IMR-90 (cell line): ENCODE measurements at regions not wholly inside any gene's neighbourhood (a gene's known extent, or its start where the extent isn't known, plus 50 kb on each side); places are given as distances from the start of the nearest gene placed in this dataset.

Experiments used
- ATAC-seq: fragments of 200-7000 bp; cut with Tn5 transposase; 2 replicates; pipeline ENCODE4 v1.9.1; 2020; ENCODE audit warnings: low read depth, mild to moderate bottlenecking, moderate library complexity
- BruUV-seq: library from RNA; stranded (reverse); fragments of 400-500 nt; replicated peaks from 2 replicates; lab custom pipeline; 2021; lab: Mats Ljungman, UMichigan
- CTCF ChIA-PET: fragments of 300-600 bp; formaldehyde crosslinking; extraction: SDS; loops from one replicate; lab custom pipeline; 2021; ENCODE audit warnings: antibody characterized with exemption; lab: Yijun Ruan, JAX
- POLR2A ChIA-PET: fragments of 300-600 bp; sonication (Branson Sonifier 250); formaldehyde crosslinking; loops from one replicate; lab custom pipeline; 2022; ENCODE audit warnings: antibody characterized with exemption; ENCODE audit not compliant: unreplicated experiment; lab: Charles Lee
- DNase-seq: peaks from one replicate; pipeline ENCODE4 v3.0.0; 2013
- H2AFZ ChIP-seq: replicated peaks from 2 replicates; pipeline ENCODE3; 2013; ENCODE audit warnings: low read length, mild to moderate bottlenecking; ENCODE audit not compliant: poor library complexity
- H2AK5ac ChIP-seq: 2 replicates; pipeline ENCODE4 v1.6.1; 2013; ENCODE audit warnings: low read depth, low read length, inconsistent platforms
- H2AK9ac ChIP-seq: replicated peaks from 2 replicates; pipeline ENCODE3; 2013; ENCODE audit warnings: mild to moderate bottlenecking, low read depth, low read length, moderate library complexity; ENCODE audit not compliant: poor library complexity
- H2BK120ac ChIP-seq: 2 replicates; pipeline ENCODE4 v1.6.1; 2013; ENCODE audit warnings: low read depth, low read length, inconsistent platforms
- H2BK15ac ChIP-seq: 3 replicates; pipeline ENCODE4 v1.6.1; 2013; ENCODE audit warnings: low read depth, low read length, inconsistent platforms
- H2BK20ac ChIP-seq: 2 replicates; pipeline ENCODE4 v1.6.1; 2013; ENCODE audit warnings: low read depth, mild to moderate bottlenecking, inconsistent platforms, low read length, moderate library complexity
- H2BK5ac ChIP-seq: 2 replicates; pipeline ENCODE4 v1.6.1; 2013; ENCODE audit warnings: mild to moderate bottlenecking, low read depth, low read length, inconsistent platforms; ENCODE audit not compliant: poor library complexity, severe bottlenecking
- H3K14ac ChIP-seq: replicated peaks from 2 replicates; pipeline ENCODE4 v1.6.1; 2013; ENCODE audit warnings: low read depth, low read length, inconsistent platforms
- H3K18ac ChIP-seq: 2 replicates; pipeline ENCODE4 v1.6.1; 2013; ENCODE audit warnings: low read depth, low read length, control low read depth
- H3K23ac ChIP-seq: 2 replicates; pipeline ENCODE4 v1.6.1; 2013; ENCODE audit warnings: low read depth, low read length, inconsistent platforms
- H3K27ac ChIP-seq: 2 replicates; pipeline ENCODE4 v1.5.1; 2013; ENCODE audit warnings: mild to moderate bottlenecking, control low read depth, low read length; ENCODE audit not compliant: insufficient read depth
- H3K27me3 ChIP-seq: 2 replicates; pipeline ENCODE4 v1.6.1; 2013; ENCODE audit warnings: low read length; ENCODE audit not compliant: control insufficient read depth, insufficient read depth
- H3K36me3 ChIP-seq: 2 replicates; pipeline ENCODE4 v1.6.1; 2013; ENCODE audit warnings: low read length, mixed read lengths; ENCODE audit not compliant: control insufficient read depth, insufficient read depth
- H3K4ac ChIP-seq: 2 replicates; pipeline ENCODE4 v1.6.1; 2013; ENCODE audit warnings: low read depth, low read length, inconsistent platforms
- H3K4me1 ChIP-seq: 2 replicates; pipeline ENCODE4 v1.6.1; 2013; ENCODE audit warnings: low read length, mixed read lengths; ENCODE audit not compliant: control insufficient read depth, insufficient read depth
- H3K4me2 ChIP-seq: 2 replicates; pipeline ENCODE4 v1.6.1; 2013; ENCODE audit warnings: low read depth, mild to moderate bottlenecking, control low read depth, low read length, moderate library complexity
- H3K4me3 ChIP-seq: 2 replicates; pipeline ENCODE4 v1.5.1; 2013; ENCODE audit warnings: low read depth, mild to moderate bottlenecking, control low read depth, low read length, moderate library complexity; ENCODE audit not compliant: insufficient read depth
- H3K56ac ChIP-seq: 2 replicates; pipeline ENCODE4 v1.6.1; 2013; ENCODE audit warnings: low read length, inconsistent platforms; ENCODE audit not compliant: insufficient read depth; ENCODE audit errors: extremely low read depth
- H3K79me1 ChIP-seq, 2 experiments: 2 replicates each; pipeline ENCODE4 v1.6.1; 2013; ENCODE audit warnings: low read length in 2 of 2, inconsistent platforms in 1 of 2, low read depth in 1 of 2
- H3K9ac ChIP-seq: 2 replicates; pipeline ENCODE4 v1.6.1; 2013; ENCODE audit warnings: low read depth, low read length, control low read depth
- H3K9me1 ChIP-seq: 2 replicates; pipeline ENCODE4 v1.6.1; 2013; ENCODE audit warnings: low read length, inconsistent platforms; ENCODE audit not compliant: insufficient read depth
- H3K9me3 ChIP-seq: 2 replicates; pipeline ENCODE4 v1.6.1; 2013; ENCODE audit warnings: low read length; ENCODE audit not compliant: control insufficient read depth, insufficient read depth
- H4K20me1 ChIP-seq: 2 replicates; pipeline ENCODE4 v1.6.1; 2013; ENCODE audit warnings: low read length, inconsistent platforms; ENCODE audit not compliant: insufficient read depth
- H4K5ac ChIP-seq: 2 replicates; pipeline ENCODE4 v1.6.1; 2013; ENCODE audit warnings: mild to moderate bottlenecking, low read depth, low read length, control low read depth
- H4K8ac ChIP-seq, 2 experiments: 2 replicates each; pipeline ENCODE4 v1.6.1; 2013; ENCODE audit warnings: low read depth in 2 of 2, low read length in 2 of 2, control low read depth in 1 of 2, inconsistent platforms in 1 of 2
- H4K91ac ChIP-seq: 2 replicates; pipeline ENCODE4 v1.6.1; 2013; ENCODE audit warnings: low read depth, low read length, inconsistent platforms; ENCODE audit not compliant: insufficient read depth
- BHLHE40 ChIP-seq: fragments of 150-350 bp; IDR thresholded peaks from 2 replicates; pipeline ENCODE4 v1.6.1; 2016; ENCODE audit warnings: mild to moderate bottlenecking, low read depth, low read length
- CEBPB ChIP-seq: IDR thresholded peaks from 2 replicates; pipeline ENCODE4 v1.6.1; 2012; ENCODE audit warnings: low read depth, low read length, improper control_type of control experiment
- CHD1 ChIP-seq: IDR thresholded peaks from 2 replicates; pipeline ENCODE4 v1.6.1; 2012; ENCODE audit warnings: low read depth, low read length, improper control_type of control experiment
- ELK1 ChIP-seq: fragments of 150-350 bp; IDR thresholded peaks from 2 replicates; pipeline ENCODE4 v1.6.1; 2016; ENCODE audit warnings: low read depth, mild to moderate bottlenecking, low read length, moderate library complexity, borderline replicate concordance
- FOS ChIP-seq: fragments of 150-350 bp; IDR thresholded peaks from 2 replicates; pipeline ENCODE4 v1.6.1; 2016; ENCODE audit warnings: low read depth, low read length
- MAFK ChIP-seq: IDR thresholded peaks from 2 replicates; pipeline ENCODE4 v1.6.1; 2012; ENCODE audit warnings: low read depth, low read length, improper control_type of control experiment
- MAZ ChIP-seq: IDR thresholded peaks from 2 replicates; pipeline ENCODE4 v1.6.1; 2012; ENCODE audit warnings: low read depth, mild to moderate bottlenecking, low read length, improper control_type of control experiment, moderate library complexity, borderline replicate concordance
- MXI1 ChIP-seq: IDR thresholded peaks from 2 replicates; pipeline ENCODE4 v1.6.1; 2012; ENCODE audit warnings: low read depth, mild to moderate bottlenecking, low read length, moderate library complexity, borderline replicate concordance
- NFE2L2 ChIP-seq: fragments of 150-350 bp; IDR thresholded peaks from 2 replicates; pipeline ENCODE4 v1.6.1; 2016; ENCODE audit warnings: low read depth, mild to moderate bottlenecking, low read length
- POLR2A ChIP-seq: IDR thresholded peaks from 2 replicates; pipeline ENCODE4 v1.6.1; 2012; ENCODE audit warnings: mild to moderate bottlenecking, low read depth, low read length
- RAD21 ChIP-seq: IDR thresholded peaks from 2 replicates; pipeline ENCODE4 v1.6.1; 2012; ENCODE audit warnings: low read length, improper control_type of control experiment
- RCOR1 ChIP-seq: IDR thresholded peaks from 2 replicates; pipeline ENCODE4 v1.6.1; 2012; ENCODE audit warnings: mild to moderate bottlenecking, low read length, improper control_type of control experiment; ENCODE audit not compliant: insufficient replicate concordance
- RFX5 ChIP-seq: IDR thresholded peaks from 2 replicates; pipeline ENCODE4 v1.8.0; 2012; ENCODE audit warnings: low read depth, mild to moderate bottlenecking, low read length, moderate library complexity
- SMC3 ChIP-seq: fragments of 150-350 bp; IDR thresholded peaks from 2 replicates; pipeline ENCODE4 v1.6.1; 2016; ENCODE audit warnings: low read depth, mild to moderate bottlenecking, antibody characterized with exemption, low read length, moderate library complexity
- USF2 ChIP-seq: fragments of 150-350 bp; IDR thresholded peaks from 2 replicates; pipeline ENCODE4 v1.6.1; 2017; ENCODE audit warnings: mild to moderate bottlenecking, antibody characterized with exemption, low read length, low read depth
- WGBS, 2 experiments: methylation state at CpG; one replicate each; pipeline versions ENCODE4 v1.1.5 to v1.1.7; 2013; ENCODE audit warnings: missing lambda C conversion rate in 2 of 2; ENCODE audit not compliant: insufficient read length in 1 of 2; ENCODE audit errors: extremely low coverage in 2 of 2; 5-methylcytosine and 5-hydroxymethylcytosine counted together
- dilution Hi-C: fragments of 300-500 bp; cut with HindIII; formaldehyde crosslinking; loops from one replicate; pipeline ENCODE4 v1.14.3; 2018; ENCODE audit warnings: low sequenced_read_pairs; ENCODE audit not compliant: unreplicated experiment
- in situ Hi-C: fragments of 300-500 bp; cut with MboI; formaldehyde crosslinking; loops from 3 replicates; pipeline ENCODE4 v1.14.3; 2019; ENCODE audit warnings: low sequenced_read_pairs, inconsistent platforms, mixed read lengths
- intact Hi-C: fragments of 100-400 bp; cut with micrococcal nuclease; formaldehyde crosslinking; loops from 2 replicates; pipeline ENCODE4 v1.10.0; 2022
- TF ChIP-seq, protein P1 (sequence below): conservative IDR thresholded peaks from 2 replicates; pipeline ENCODE4 v1.5.1; 2012; ENCODE audit warnings: mild to moderate bottlenecking, low read depth, low read length, improper control_type of control experiment

GRCh38 chr5:142514196-142514595, 171.7 kb downstream of the FGF1 start:
- POLR2A ChIA-PET, result no interaction called here
- H2BK5ac ChIP-seq, result no peak overlapping the region
- H3K4me3 ChIP-seq, result no peak overlapping the region
- CTCF ChIA-PET, result interaction anchor here (0.5 kb wide), 1 partner anchor 35 kb away, joined by 3 read pairs; no protein-coding TSS in a partner anchor
- H3K4me1 ChIP-seq, result peaks cover 11% of the 10 kb centered on the region
- dilution Hi-C loops (no loop called here), in situ Hi-C loops (no loop called here), intact Hi-C loops (no loop called here)
- H4K91ac ChIP-seq, result no peak overlapping the region
- H4K8ac ChIP-seq, result no peak overlapping the region
- H2BK120ac ChIP-seq, result no peak overlapping the region
- H3K36me3 ChIP-seq, result no peaks in the 10 kb centered on the region
- H3K9ac ChIP-seq, result no peak overlapping the region
- H2BK15ac ChIP-seq, result no peak overlapping the region
- H3K56ac ChIP-seq, result no peak overlapping the region
- H2AK9ac ChIP-seq, result no peak overlapping the region
- no peak overlapping the region for H2AK5ac ChIP-seq
- no peaks in the 10 kb centered on the region for H3K79me1 ChIP-seq
- H3K9me3 ChIP-seq, result peaks cover 6% of the 10 kb centered on the region
- no peak overlapping the region for H2BK20ac ChIP-seq
- no peak for ATAC-seq
- no peak overlapping the region for H4K5ac ChIP-seq
- TF ChIP-seq NFE2L2 (no peak), BHLHE40 (no peak), RCOR1 (no peak), RAD21 (no peak), ELK1 (no peak), RFX5 (no peak), MAZ (no peak), SMC3 (no peak), MAFK (no peak), CEBPB (no peak), FOS (no peak), MXI1 (no peak), USF2 (no peak), CHD1 (no peak), POLR2A (no peak)
- TF ChIP-seq, protein P1, sequence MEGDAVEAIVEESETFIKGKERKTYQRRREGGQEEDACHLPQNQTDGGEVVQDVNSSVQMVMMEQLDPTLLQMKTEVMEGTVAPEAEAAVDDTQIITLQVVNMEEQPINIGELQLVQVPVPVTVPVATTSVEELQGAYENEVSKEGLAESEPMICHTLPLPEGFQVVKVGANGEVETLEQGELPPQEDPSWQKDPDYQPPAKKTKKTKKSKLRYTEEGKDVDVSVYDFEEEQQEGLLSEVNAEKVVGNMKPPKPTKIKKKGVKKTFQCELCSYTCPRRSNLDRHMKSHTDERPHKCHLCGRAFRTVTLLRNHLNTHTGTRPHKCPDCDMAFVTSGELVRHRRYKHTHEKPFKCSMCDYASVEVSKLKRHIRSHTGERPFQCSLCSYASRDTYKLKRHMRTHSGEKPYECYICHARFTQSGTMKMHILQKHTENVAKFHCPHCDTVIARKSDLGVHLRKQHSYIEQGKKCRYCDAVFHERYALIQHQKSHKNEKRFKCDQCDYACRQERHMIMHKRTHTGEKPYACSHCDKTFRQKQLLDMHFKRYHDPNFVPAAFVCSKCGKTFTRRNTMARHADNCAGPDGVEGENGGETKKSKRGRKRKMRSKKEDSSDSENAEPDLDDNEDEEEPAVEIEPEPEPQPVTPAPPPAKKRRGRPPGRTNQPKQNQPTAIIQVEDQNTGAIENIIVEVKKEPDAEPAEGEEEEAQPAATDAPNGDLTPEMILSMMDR, result no peak
- no peak overlapping the region for H3K27ac ChIP-seq
- no TSS peak for BruUV-seq
- no peak overlapping the region for H3K4ac ChIP-seq
- no peak for DNase-seq
- no peak overlapping the region for H3K18ac ChIP-seq
- H4K20me1 ChIP-seq, result no peaks in the 10 kb centered on the region
- no peaks in the 10 kb centered on the region for H3K27me3 ChIP-seq
- 67% methylated on average over 1 of the region's 3 CpGs; no CpG with 5 or more reads in 1 of the 2 experiments for WGBS, 2 experiments
- H3K14ac ChIP-seq, result no peak overlapping the region
- no peak overlapping the region for H2AFZ ChIP-seq
- H3K4me2 ChIP-seq, result no peak overlapping the region
- H3K23ac ChIP-seq, result no peak overlapping the region
- H3K9me1 ChIP-seq, result peaks cover 3% of the 10 kb centered on the region; the same call in 1 of the 2 replicates
